ENCODE measurements at regions not wholly inside any gene's neighbourhood (a gene's known extent, or its start where the extent isn't known, plus 50 kb on each side); places are given as distances from the start of the nearest gene placed in this dataset. TPM values are rescaled to one million over a fixed set of nuclear protein-coding genes. Genes with fewer than 3 reads are reported as not detected.

DNA sequence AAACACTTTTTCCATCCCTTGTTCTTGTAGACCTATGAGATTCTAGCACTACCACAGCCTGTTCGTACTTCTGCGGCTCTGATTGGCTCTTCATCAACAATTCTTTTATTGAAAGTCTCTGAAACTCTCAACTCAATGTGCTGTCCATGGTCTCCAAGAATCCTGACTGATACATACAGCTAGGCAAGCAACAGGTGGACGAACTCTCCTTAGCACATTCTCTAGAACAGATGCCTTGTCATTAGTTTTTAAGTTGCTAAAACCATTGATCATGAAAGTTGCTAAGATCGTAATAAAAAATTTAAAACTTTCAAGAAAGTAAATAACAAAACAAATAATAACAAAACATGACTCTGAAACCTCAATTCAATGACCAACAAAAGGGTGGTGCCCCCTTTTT lies 210.5 kb downstream of the EPHA4 start:
- ATAC-seq (ENCODE audit: poor library complexity) (no peak), DNase-seq (no peak)
- no peak overlapping the region for H3K27ac Mint-ChIP-seq
- H3K27me3 Mint-ChIP-seq = no peaks in the 10 kb centered on the region
- no peaks in the 10 kb centered on the region for H3K4me1 Mint-ChIP-seq (ENCODE audit: low read depth)
- no peaks in the 10 kb centered on the region for H3K36me3 ChIP-seq (ENCODE audit: insufficient read depth, low read length)
- ChIA-PET CTCF (no interaction called here), POLR2A (no interaction called here)
- H3K36me3 Mint-ChIP-seq (ENCODE audit: low read depth) = no peaks in the 10 kb centered on the region
- H3K9me3 Mint-ChIP-seq = no peaks in the 10 kb centered on the region
- TF ChIP-seq CTCF (IDR thresholded peaks at IDR 0.05) = no peak
- no peaks in the 10 kb centered on the region for H3K27me3 ChIP-seq (ENCODE audit: control insufficient read depth in 1 of 2, insufficient read depth in 2 of 2, low read length in 2 of 2)
- H3K4me3 Mint-ChIP-seq = no peak overlapping the region
- H3K4me1 ChIP-seq (ENCODE audit: insufficient read depth, low read length) = no peaks in the 10 kb centered on the region
- no peak overlapping the region for H3K27ac ChIP-seq (ENCODE audit: low read depth in 1 of 2, low read length in 2 of 2)
- H3K4me3 ChIP-seq (ENCODE audit: low read length) = no peak overlapping the region
- intact Hi-C loops (cut with DNase I, micrococcal nuclease) = no loop called here
- H3K9me3 ChIP-seq (ENCODE audit: control insufficient read depth in 1 of 2, insufficient read depth in 1 of 2, low read length in 2 of 2) = no peaks in the 10 kb centered on the region

- ChIA-PET CTCF (no interaction called here), POLR2A (no interaction called here)
- H3K27me3 Mint-ChIP-seq = no peaks in the 10 kb centered on the region
- ATAC-seq (ENCODE audit: poor library complexity) (no peak), DNase-seq (no peak)
- H3K4me3 Mint-ChIP-seq = no peak overlapping the region
- no peak for TF ChIP-seq CTCF (IDR thresholded peaks at IDR 0.05)
- H3K27me3 ChIP-seq (ENCODE audit: control insufficient read depth in 1 of 2, insufficient read depth in 2 of 2, low read length in 2 of 2) = no peaks in the 10 kb centered on the region
- no peak overlapping the region for H3K27ac Mint-ChIP-seq
- H3K27ac ChIP-seq (ENCODE audit: low read depth in 1 of 2, low read length in 2 of 2) = no peak overlapping the region
- no peaks in the 10 kb centered on the region for H3K36me3 ChIP-seq (ENCODE audit: insufficient read depth, low read length)
- no peak overlapping the region for H3K4me3 ChIP-seq (ENCODE audit: low read length)
- intact Hi-C loops (cut with DNase I, micrococcal nuclease) = no loop called here
- H3K36me3 Mint-ChIP-seq (ENCODE audit: low read depth) = no peaks in the 10 kb centered on the region
- no peaks in the 10 kb centered on the region for H3K9me3 Mint-ChIP-seq
- H3K4me1 Mint-ChIP-seq (ENCODE audit: low read depth) = no peaks in the 10 kb centered on the region
- H3K9me3 ChIP-seq (ENCODE audit: control insufficient read depth in 1 of 2, insufficient read depth in 1 of 2, low read length in 2 of 2) = no peaks in the 10 kb centered on the region
- H3K4me1 ChIP-seq (ENCODE audit: insufficient read depth, low read length) = no peaks in the 10 kb centered on the region
Measured at GRCh38 chr2:221364672-221365071, 207.4 kb downstream of the EPHA4 start.

Small RNA genes in the stretch of these regions (microRNA-seq; reads per million reads assigned to microRNA genes)
- not detected for gene MIR4268 (ENCODE audit: borderline microRNAs expressed, borderline replicate concordance)
